ENCODE measurements at regions not wholly inside any gene's neighbourhood (a gene's known extent, or its start where the extent isn't known, plus 50 kb on each side); places are given as distances from the start of the nearest gene placed in this dataset.

- no peak for DNase-seq
Observed at GRCh38 chr5:56479126-56479525, 246.0 kb upstream of the ANKRD55 start.

DNA sequence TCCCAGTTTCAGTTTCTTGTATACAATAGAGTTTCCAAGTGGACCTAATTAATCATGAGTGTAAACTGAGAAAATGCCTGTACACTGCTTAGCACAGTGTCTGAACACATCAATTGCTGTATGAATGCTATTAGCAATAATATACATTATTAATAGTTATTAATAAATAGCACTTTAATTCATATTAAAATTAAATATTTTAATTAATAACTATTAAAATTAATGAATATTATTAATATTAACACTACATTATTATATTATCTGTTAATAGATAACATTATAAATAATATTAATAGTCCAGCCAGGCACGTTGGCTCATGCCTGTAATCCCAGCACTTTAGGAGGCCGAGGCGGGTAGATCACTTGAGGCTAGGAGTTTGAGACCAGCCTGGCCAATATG lies 244.9 kb upstream of the ANKRD55 start:
- no peak for DNase-seq

DNA sequence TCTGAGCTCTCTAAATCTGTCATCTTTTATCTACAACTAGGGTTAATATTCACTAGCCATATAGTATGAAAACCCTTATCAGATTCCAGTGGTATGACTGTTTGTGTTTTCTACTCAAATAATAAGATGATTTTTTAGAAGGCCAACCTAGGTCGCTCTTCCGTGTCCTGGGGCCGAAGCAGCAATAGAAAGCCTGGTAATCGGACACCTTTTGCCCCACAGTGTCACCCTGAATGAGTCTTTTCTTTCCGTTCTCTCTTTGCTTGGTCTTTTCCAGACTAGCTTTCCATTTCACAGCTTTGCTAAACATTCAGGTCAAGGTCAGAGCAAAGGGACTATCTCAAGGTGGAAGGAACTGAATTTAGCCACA lies 243.3 kb upstream of the ANKRD55 start:
- DNase-seq, result no peak

- no peak for DNase-seq
Observed at GRCh38 chr5:56475689-56476486, 242.8 kb upstream of the ANKRD55 start.

DNA sequence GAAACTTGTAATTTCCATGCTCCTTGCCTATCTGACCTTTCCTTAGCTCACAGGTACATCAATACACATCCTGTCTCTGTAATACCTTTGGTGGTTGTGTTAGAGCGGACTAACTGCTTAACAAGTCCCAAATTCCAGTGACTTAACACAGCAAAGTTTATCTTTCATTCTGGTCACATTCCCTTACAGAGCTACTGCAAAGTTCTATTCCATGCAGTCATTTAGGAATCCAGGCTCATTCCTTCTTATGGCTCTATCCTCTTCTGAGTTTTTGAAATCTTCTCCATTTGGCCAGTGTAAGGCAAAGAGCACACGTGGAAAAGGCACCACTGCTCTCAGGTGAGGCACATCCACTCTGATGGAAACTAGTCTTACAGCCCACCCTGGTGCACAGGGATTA lies 238.6 kb upstream of the ANKRD55 start:
- DNase-seq, result no peak

DNA sequence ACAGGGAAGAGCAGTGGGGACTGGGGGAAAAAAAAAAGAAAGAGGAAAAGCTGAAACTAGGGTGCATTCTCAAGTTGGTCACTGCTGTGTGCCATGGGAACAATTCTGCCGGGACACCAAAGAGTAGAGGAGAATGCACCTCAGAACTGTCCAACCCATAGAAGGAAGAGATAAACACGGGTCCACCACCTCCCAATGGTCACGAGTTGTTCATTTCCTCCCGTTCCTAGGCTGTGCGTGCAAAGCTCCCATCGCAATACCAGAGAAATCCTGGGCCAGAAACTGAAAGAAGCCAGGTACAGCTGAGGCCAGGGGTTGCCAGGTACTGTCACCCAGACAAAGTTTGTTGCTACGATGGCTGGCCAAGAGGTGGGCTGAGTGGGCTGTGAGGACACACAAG lies 236.9 kb upstream of the ANKRD55 start:
- DNase-seq, result no peak

DNA sequence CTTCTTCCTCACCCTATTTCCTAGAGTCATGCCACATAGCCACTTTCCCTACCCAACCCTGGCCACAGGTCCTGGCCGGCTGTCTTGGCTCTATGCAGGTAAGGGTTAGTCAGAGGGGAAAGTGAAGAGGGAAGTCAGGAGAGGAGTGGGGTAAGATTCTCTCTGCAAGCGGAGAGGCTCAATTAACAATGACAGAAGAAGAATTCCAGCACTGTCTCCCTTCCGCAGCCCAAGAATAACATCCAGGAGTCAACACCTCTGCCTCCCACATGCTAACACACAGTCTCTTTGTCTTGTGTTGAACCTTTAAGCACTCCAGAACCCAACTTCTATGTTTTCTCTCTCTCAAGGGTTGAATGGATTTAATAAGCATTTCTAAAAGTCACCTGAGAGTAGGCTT lies 235.1 kb upstream of the ANKRD55 start:
- DNase-seq, result no peak

- DNase-seq, result no peak
Observed at GRCh38 chr5:56467176-56467717, 234.1 kb upstream of the ANKRD55 start.

DNA sequence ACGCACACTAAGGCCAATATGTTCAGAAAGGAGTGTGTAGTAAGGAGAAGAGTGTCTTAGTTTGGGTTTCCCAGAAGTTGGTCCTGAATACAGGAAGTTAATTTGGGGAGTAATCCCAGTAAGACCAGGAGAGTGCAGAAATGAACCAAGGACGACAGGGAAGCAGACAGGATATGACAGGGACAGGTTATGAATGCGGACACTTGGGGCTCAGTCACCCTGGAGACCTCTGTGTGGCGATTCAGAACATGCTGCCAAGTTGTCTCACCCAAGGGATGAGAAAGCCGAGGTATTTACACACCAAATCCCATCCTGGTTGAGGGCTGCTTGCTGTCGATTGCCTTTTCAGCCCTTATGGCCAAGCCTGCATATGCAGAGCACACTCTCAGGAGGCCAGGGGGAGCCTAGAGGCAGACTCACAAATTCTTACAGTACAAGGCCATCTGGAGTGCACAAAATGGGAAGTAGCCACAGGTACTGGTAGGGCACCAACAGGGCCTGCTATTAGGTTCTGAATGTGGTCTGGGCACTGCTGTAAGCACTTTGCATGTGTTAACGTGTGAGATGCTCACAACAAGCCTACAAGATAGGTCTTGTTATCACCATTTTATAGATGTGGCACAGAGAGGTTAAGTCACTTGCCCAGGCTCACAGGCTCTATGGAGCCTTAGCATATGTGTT lies 233.1 kb upstream of the ANKRD55 start:
- DNase-seq, result no peak

DNA sequence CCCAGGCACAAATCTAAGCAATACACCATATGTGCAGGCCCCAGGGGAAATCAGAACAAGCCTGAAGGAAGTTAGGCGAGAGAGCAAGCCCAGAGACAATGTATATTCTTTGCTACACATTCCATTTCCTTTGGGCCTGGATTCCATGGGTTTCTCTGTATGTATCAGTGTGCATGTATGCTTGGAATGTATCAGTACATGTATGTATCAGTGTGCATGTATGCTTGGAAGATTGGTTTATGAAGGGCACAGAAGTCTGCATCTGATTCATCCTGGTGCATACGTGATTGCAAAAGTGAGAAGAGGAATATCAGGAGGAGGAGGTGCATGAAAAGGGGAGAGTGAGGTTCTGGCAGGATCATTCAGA lies 232.6 kb upstream of the ANKRD55 start:
- DNase-seq, result no peak

GRCh38 chr5:56464935-56465768 lies 232.0 kb upstream of the ANKRD55 start:
- DNase-seq, result no peak

GRCh38 chr5:56463944-56464571 lies 230.9 kb upstream of the ANKRD55 start:
- no peak for DNase-seq

DNA sequence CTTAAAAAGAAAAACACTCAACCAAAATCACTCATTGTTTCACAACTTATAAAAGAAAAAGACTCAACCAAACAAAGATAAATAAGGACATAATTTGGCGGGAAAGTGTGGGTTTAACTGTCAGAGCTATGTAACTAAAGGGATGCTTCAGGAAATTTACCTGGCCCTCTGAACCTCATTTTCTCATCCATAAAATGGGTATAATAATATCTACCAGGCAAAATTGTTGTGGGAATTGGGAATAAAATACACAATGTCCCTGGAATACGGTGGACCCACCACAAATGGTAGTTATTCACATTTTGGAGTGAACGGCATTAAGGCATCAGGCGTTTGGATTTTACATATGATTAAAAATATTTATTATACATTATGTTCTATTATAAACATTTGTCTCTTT lies 228.5 kb upstream of the ANKRD55 start:
- DNase-seq, result no peak

DNA sequence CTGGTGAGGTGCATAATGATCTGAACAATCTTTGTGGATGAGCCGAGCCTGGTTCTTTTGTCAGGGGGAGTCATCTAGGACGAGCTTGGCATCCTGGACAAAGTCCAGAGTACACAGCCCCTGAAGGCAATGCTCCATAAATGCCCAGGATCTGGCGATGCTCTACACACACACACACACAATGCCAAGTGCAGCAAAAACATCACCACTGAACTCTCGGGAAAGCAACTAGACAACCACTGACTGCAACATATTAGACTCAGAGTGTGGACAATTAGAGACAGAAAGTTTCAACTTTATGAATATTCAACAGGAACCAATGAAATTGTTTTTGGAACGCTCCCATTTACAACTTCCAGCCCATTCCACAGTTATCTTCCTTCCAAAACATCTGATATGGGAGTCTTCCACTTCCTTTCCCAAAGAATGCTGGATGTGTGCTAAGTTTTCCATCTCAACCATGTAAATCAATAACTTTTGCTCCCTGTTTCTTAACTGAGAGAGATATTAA lies 227.6 kb upstream of the ANKRD55 start:
- DNase-seq, result no peak

- no peak for DNase-seq
Observed at GRCh38 chr5:56460195-56460546, 227.0 kb upstream of the ANKRD55 start.

GRCh38 chr5:56459394-56460194 lies 226.5 kb upstream of the ANKRD55 start:
- no peak for DNase-seq

DNA sequence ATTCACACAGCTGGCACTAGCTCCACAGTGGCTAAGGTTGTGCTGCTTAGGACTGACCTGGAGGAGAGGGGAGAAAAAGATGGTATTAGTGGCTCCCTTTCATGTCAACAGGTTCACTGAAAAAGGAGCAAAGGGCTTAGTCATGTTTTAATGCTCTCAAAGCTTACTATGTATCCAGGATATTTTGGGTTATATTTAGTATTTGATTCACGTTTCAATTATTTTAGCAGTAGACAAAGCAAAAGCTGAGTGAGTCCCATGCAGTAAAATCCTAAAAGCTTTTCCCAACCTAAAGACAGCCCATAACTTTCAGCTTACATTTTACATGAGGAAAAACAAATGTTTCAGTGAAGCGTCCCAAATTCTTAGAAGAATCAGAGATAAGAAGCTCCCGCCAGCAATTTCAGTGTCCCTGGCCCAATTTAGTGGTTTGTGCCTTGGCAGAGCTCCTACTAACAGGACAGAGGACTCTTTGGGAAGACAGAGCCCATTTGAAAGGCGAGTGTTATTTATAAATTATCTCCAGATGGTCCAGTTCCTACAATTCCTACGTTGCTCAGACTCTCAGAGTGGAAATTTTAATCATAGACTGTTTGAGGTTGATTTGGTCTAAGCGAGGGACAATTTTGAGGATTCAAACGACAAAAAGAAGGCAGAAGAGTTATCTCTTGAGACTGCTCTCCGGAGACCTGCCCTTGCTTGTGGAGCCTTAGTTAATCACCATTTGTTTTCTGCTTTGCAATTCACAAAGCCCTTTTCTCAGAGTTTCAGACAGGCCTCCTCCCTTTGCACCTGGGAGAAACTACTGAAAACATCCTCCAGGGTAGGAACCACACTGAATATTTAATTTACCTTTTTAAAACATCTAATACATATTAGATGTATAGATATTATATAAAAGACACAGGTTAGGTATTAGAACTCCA lies 225.0 kb upstream of the ANKRD55 start:
- no peak for DNase-seq

DNA sequence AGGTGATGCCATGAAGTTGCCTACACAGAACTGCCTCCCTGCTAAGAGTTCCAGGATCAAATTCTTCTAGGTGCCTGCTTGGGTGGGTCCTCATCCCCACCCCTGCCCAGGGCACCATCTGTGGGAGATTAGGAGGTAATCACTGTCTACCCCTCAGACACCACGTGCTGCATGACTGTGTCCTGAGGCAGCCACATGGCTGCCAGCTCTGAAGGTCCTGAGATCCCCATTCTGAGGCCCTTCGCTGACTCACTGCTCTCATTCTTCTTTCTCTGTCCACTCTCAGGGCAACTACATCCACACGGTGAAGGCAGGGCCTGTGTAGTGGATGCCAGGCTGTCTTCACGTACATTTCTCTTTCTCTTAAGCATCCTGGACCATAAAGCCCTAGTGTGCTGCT lies 222.9 kb upstream of the ANKRD55 start:
- DNase-seq, result no peak

DNA sequence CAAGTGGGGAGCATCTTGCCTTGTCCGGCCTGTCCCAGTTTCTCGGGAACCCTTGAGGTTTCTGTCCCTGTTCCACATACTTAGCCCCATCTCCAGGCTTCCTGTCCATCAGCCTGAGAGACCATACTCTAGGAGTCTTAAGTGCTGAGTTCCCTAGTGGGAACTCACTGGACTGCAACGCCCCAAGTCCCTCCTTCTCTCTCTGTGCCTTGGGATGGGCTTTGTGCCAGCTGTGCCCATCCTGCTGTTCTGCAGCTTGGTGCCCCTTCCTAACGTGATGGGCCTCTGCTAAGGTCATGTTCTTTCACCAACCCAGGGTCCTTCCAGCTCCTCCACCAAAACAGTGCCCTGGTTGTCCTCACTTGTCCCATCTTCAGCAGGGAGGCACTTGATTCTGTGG lies 222.3 kb upstream of the ANKRD55 start:
- no peak for DNase-seq

GRCh38 chr5:56454219-56454862 lies 221.2 kb upstream of the ANKRD55 start:
- DNase-seq, result no peak

All from DMS79 (cell line).